C4-2B (cell line): ENCODE measurements at regions not wholly inside any gene's neighbourhood (a gene's known extent, or its start where the extent isn't known, plus 50 kb on each side); places are given as distances from the start of the nearest gene placed in this dataset.

Source experiments
- CTCF ChIP-seq: fragments of 450-650 bp; conservative IDR thresholded peaks from 2 replicates; pipeline ENCODE4 v1.5.1; 2017; ENCODE audit warnings: mild to moderate bottlenecking
- ZFX ChIP-seq: fragments of 450-650 bp; IDR thresholded peaks from 2 replicates; pipeline ENCODE4 v1.6.1; 2017

GRCh38 chr13:21894091-21894490 lies 223.2 kb downstream of the FGF9 start:
- TF ChIP-seq CTCF (no peak), ZFX (no peak)
